Activated CD4-positive, alpha-beta T cell treated with anti-CD3 and anti-CD28 coated beads for 36 hours (primary cell): ENCODE measurements at regions not wholly inside any gene's neighbourhood (a gene's known extent, or its start where the extent isn't known, plus 50 kb on each side); places are given as distances from the start of the nearest gene placed in this dataset.

Experiments
- ATAC-seq: fragments of 200-7000 bp; cut with Tn5 transposase; one replicate; pipeline ENCODE4 v1.10.0; 2021; ENCODE audit warnings: mild to moderate bottlenecking, moderate library complexity
- CTCF ChIA-PET: fragments of 350-600 bp; sonication (Branson Sonifier 250); formaldehyde crosslinking; loops from one replicate; lab custom pipeline; 2021; ENCODE audit warnings: antibody characterized with exemption; lab: Charles Lee
- POLR2A ChIA-PET: fragments of 350-600 bp; sonication (Branson Sonifier 250); formaldehyde crosslinking; loops from one replicate; lab custom pipeline; 2021; ENCODE audit warnings: antibody characterized with exemption, inconsistent platforms; lab: Charles Lee
- DNase-seq: peaks from one replicate; pipeline ENCODE4 v3.0.0-alpha.2; 2020
- H3K27ac Mint-ChIP-seq: one replicate; pipeline ENCODE4 v1.8.0; 2021; ENCODE audit warnings: mixed read lengths
- H3K27me3 Mint-ChIP-seq: one replicate; pipeline ENCODE4 v1.8.0; 2021; ENCODE audit warnings: mixed read lengths
- H3K36me3 Mint-ChIP-seq: one replicate; pipeline ENCODE4 v1.8.0; 2021; ENCODE audit warnings: low read depth, mixed read lengths
- H3K4me1 Mint-ChIP-seq: one replicate; pipeline ENCODE4 v1.8.0; 2021; ENCODE audit warnings: mixed read lengths
- H3K4me3 Mint-ChIP-seq: one replicate; pipeline ENCODE4 v1.8.0; 2021; ENCODE audit warnings: mild to moderate bottlenecking, moderate library complexity, mixed read lengths
- H3K9me3 Mint-ChIP-seq: one replicate; pipeline ENCODE4 v1.8.0; 2021; ENCODE audit warnings: low read depth, mixed read lengths
- intact Hi-C, 2 experiments: fragments of 100-400 bp; cut with DNase I in 1 of 2; cut with micrococcal nuclease in 1 of 2; formaldehyde crosslinking; loops; one replicate each; pipeline versions ENCODE4 v1.14.2 to v1.15.1; 2022 to 2024; cut with DNase I, micrococcal nuclease

- H3K27ac Mint-ChIP-seq = no peak overlapping the region
- DNase-seq (no peak), ATAC-seq (no peak)
- H3K4me1 Mint-ChIP-seq = no peaks in the 10 kb centered on the region
- no peak overlapping the region for H3K4me3 Mint-ChIP-seq
- no peaks in the 10 kb centered on the region for H3K27me3 Mint-ChIP-seq
- intact Hi-C loops = no loop called here
- no peaks in the 10 kb centered on the region for H3K36me3 Mint-ChIP-seq
- ChIA-PET POLR2A (no interaction called here), CTCF (no interaction called here)
- H3K9me3 Mint-ChIP-seq = peaks cover 3% of the 10 kb centered on the region
Measured at GRCh38 chr4:135735512-135735911, 1533.9 kb upstream of the PABPC4L start.

GRCh38 chr4:135732448-135732847 is 1530.9 kb upstream of the PABPC4L start:
- Mint-ChIP-seq H3K27ac (no peak overlapping the region), H3K9me3 (no peaks in the 10 kb centered on the region), H3K4me1 (no peaks in the 10 kb centered on the region), H3K27me3 (no peaks in the 10 kb centered on the region), H3K36me3 (no peaks in the 10 kb centered on the region), H3K4me3 (no peak overlapping the region)
- ChIA-PET CTCF (interaction anchor here (0.6 kb wide), 1 partner anchor 1963 kb away, joined by 3 read pairs; no protein-coding TSS in a partner anchor), POLR2A (no interaction called here)
- DNase-seq = no peak
- ATAC-seq = no peak
- intact Hi-C loops = no loop called here

- Mint-ChIP-seq H3K27me3 (no peaks in the 10 kb centered on the region), H3K36me3 (no peaks in the 10 kb centered on the region), H3K4me3 (no peak overlapping the region), H3K4me1 (no peaks in the 10 kb centered on the region), H3K9me3 (no peaks in the 10 kb centered on the region), H3K27ac (no peak overlapping the region)
- intact Hi-C loops = no loop called here
- POLR2A ChIA-PET = no interaction called here
- CTCF ChIA-PET = no interaction called here
- ATAC-seq = no peak
- no peak for DNase-seq
Measured at GRCh38 chr4:135731682-135732081, 1530.1 kb upstream of the PABPC4L start.

GRCh38 chr4:135724421-135724820 is 1522.8 kb upstream of the PABPC4L start:
- no peak for ATAC-seq
- ChIA-PET CTCF (no interaction called here), POLR2A (no interaction called here)
- Mint-ChIP-seq H3K9me3 (no peaks in the 10 kb centered on the region), H3K27ac (no peak overlapping the region), H3K4me3 (no peak overlapping the region), H3K27me3 (no peaks in the 10 kb centered on the region), H3K36me3 (no peaks in the 10 kb centered on the region), H3K4me1 (no peaks in the 10 kb centered on the region)
- no peak for DNase-seq
- intact Hi-C loops = no loop called here

- no peaks in the 10 kb centered on the region for H3K27me3 Mint-ChIP-seq
- no peak for ATAC-seq
- POLR2A ChIA-PET = no interaction called here
- intact Hi-C loops = no loop called here
- H3K4me3 Mint-ChIP-seq = no peak overlapping the region
- CTCF ChIA-PET = no interaction called here
- H3K9me3 Mint-ChIP-seq = no peaks in the 10 kb centered on the region
- H3K27ac Mint-ChIP-seq = no peak overlapping the region
- no peaks in the 10 kb centered on the region for H3K36me3 Mint-ChIP-seq
- no peaks in the 10 kb centered on the region for H3K4me1 Mint-ChIP-seq
- DNase-seq = no peak
Measured at GRCh38 chr4:135718019-135718418, 1516.4 kb upstream of the PABPC4L start.

- Mint-ChIP-seq H3K4me3 (no peak overlapping the region), H3K9me3 (peaks cover 2% of the 10 kb centered on the region), H3K27me3 (no peaks in the 10 kb centered on the region), H3K27ac (no peak overlapping the region), H3K4me1 (no peaks in the 10 kb centered on the region), H3K36me3 (no peaks in the 10 kb centered on the region)
- no peak for ATAC-seq
- ChIA-PET POLR2A (no interaction called here), CTCF (no interaction called here)
- intact Hi-C loops = no loop called here
- no peak for DNase-seq
Measured at GRCh38 chr4:135705343-135705742, 1503.8 kb upstream of the PABPC4L start.

GRCh38 chr4:135694066-135694465 is 1492.5 kb upstream of the PABPC4L start:
- no peak overlapping the region for H3K27ac Mint-ChIP-seq
- intact Hi-C loops = no loop called here
- ATAC-seq = no peak
- ChIA-PET POLR2A (no interaction called here), CTCF (no interaction called here)
- DNase-seq = no peak
- no peak overlapping the region for H3K4me3 Mint-ChIP-seq
- peaks cover 9% of the 10 kb centered on the region for H3K9me3 Mint-ChIP-seq
- no peaks in the 10 kb centered on the region for H3K4me1 Mint-ChIP-seq
- H3K27me3 Mint-ChIP-seq = no peaks in the 10 kb centered on the region
- no peaks in the 10 kb centered on the region for H3K36me3 Mint-ChIP-seq

GRCh38 chr4:135684001-135684400 is 1482.4 kb upstream of the PABPC4L start:
- Mint-ChIP-seq H3K4me1 (no peaks in the 10 kb centered on the region), H3K36me3 (no peaks in the 10 kb centered on the region), H3K4me3 (no peak overlapping the region), H3K27ac (no peak overlapping the region), H3K27me3 (no peaks in the 10 kb centered on the region), H3K9me3 (peaks cover 12% of the 10 kb centered on the region)
- no peak for DNase-seq
- ATAC-seq = no peak
- CTCF ChIA-PET = no interaction called here
- intact Hi-C loops = no loop called here
- POLR2A ChIA-PET = no interaction called here

- CTCF ChIA-PET = no interaction called here
- intact Hi-C loops = no loop called here
- Mint-ChIP-seq H3K36me3 (no peaks in the 10 kb centered on the region), H3K4me1 (no peaks in the 10 kb centered on the region), H3K27me3 (no peaks in the 10 kb centered on the region), H3K9me3 (no peaks in the 10 kb centered on the region), H3K27ac (no peak overlapping the region), H3K4me3 (no peak overlapping the region)
- POLR2A ChIA-PET = no interaction called here
- DNase-seq = no peak
- ATAC-seq = no peak
Measured at GRCh38 chr4:135672202-135672601, 1470.6 kb upstream of the PABPC4L start.

GRCh38 chr4:135670548-135670947 is 1469.0 kb upstream of the PABPC4L start:
- POLR2A ChIA-PET = no interaction called here
- peaks cover 2% of the 10 kb centered on the region for H3K9me3 Mint-ChIP-seq
- H3K27ac Mint-ChIP-seq = no peak overlapping the region

More at GRCh38 chr4:135670548-135670947, 1469.0 kb upstream of the PABPC4L start:
- CTCF ChIA-PET = no interaction called here
- intact Hi-C loops = no loop called here
- ATAC-seq = no peak
- Mint-ChIP-seq H3K4me1 (no peaks in the 10 kb centered on the region), H3K27me3 (no peaks in the 10 kb centered on the region), H3K36me3 (no peaks in the 10 kb centered on the region), H3K4me3 (no peak overlapping the region)
- no peak for DNase-seq
